ENCODE measurements at regions not wholly inside any gene's neighbourhood (a gene's known extent, or its start where the extent isn't known, plus 50 kb on each side); places are given as distances from the start of the nearest gene placed in this dataset.

GRCh38 chr1:80384959-80385358 lies 1378.4 kb upstream of the ADGRL4 start:
- H3K4me3 ChIP-seq (ENCODE audit: low read depth, low read length), result no peak overlapping the region

DNA sequence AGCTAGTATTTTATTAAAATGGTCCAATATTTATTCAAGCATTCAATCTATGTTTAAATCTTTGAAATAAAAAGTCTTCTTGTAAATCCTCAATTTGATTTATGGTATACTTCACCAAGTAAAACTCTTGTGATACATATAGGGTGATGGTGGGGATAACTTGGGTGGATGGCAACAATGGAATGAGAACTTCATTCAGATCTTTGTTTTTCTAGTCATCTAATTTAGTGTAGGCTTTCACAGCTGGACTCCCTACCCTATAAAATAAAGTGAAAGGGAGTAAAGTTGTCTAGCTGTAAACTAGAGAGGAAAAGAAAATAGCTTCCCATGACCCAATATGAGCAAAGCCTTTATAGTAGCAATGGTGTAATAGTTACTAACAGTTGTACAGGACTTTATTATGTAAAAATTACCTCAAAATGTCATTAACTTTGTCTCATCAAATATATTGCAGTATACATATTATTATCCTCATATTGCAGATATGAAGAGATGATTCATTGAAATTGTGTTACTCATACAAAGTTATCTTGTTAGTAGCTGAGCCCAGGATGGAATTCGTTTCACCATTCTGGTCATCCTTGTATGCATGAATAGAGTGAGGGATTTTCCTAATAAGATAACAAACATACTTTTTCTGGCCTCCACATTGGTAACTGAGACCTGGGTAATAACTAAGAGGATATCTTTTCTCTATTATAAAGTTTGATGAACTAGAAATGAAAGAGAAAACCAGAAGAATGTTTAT lies 1377.7 kb upstream of the ADGRL4 start:
- no peaks in the 10 kb centered on the region for H3K27me3 ChIP-seq (ENCODE audit: control insufficient read depth, insufficient read depth, low read length)
- H3K9me3 ChIP-seq (ENCODE audit: control insufficient read depth, insufficient read depth, low read length), result no peaks in the 10 kb centered on the region
- H3K4me3 ChIP-seq (ENCODE audit: low read depth, low read length), result no peak overlapping the region
- peaks cover 2% of the 10 kb centered on the region for H3K4me1 ChIP-seq (ENCODE audit: control insufficient read depth, insufficient read depth, low read length)
- H3K36me3 ChIP-seq (ENCODE audit: control insufficient read depth, insufficient read depth, low read length), result no peaks in the 10 kb centered on the region
- H3K9ac ChIP-seq (ENCODE audit: low read depth, low read length), result no peak overlapping the region

More at GRCh38 chr1:80384959-80385358, 1378.4 kb upstream of the ADGRL4 start:
- H3K9ac ChIP-seq (ENCODE audit: low read depth, low read length), result no peak overlapping the region
- no peaks in the 10 kb centered on the region for H3K27me3 ChIP-seq (ENCODE audit: control insufficient read depth, insufficient read depth, low read length)
- no peaks in the 10 kb centered on the region for H3K36me3 ChIP-seq (ENCODE audit: control insufficient read depth, insufficient read depth, low read length)
- H3K9me3 ChIP-seq (ENCODE audit: control insufficient read depth, insufficient read depth, low read length), result no peaks in the 10 kb centered on the region
- H3K4me1 ChIP-seq (ENCODE audit: control insufficient read depth, insufficient read depth, low read length), result peaks cover 2% of the 10 kb centered on the region

GRCh38 chr1:80375662-80376061 lies 1369.1 kb upstream of the ADGRL4 start:
- Histone ChIP-seq H3K4me3 (ENCODE audit: low read depth, low read length) (no peak overlapping the region), H3K9me3 (ENCODE audit: control insufficient read depth, insufficient read depth, low read length) (no peaks in the 10 kb centered on the region), H3K27me3 (ENCODE audit: control insufficient read depth, insufficient read depth, low read length) (no peaks in the 10 kb centered on the region), H3K36me3 (ENCODE audit: control insufficient read depth, insufficient read depth, low read length) (no peaks in the 10 kb centered on the region), H3K4me1 (ENCODE audit: control insufficient read depth, insufficient read depth, low read length) (no peaks in the 10 kb centered on the region), H3K9ac (ENCODE audit: low read depth, low read length) (no peak overlapping the region)

DNA sequence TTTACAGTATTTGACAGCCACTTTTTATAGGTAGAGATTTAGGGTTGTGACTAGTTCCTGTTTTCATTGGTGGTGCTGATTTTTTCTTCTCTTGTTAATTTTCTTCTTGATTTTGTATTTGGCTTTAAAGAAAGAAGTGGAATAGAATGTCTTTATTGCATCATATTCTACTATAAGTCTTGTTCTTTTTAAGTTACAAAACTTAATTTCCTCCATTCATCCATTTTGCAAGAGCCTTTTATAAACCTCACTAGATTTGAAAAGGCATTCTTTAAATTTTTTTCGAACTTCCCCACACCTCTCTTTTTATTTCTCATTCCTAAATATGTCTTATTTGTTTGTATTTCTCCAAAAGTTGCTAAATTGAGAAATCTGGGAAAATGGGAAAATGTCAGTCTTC lies 1368.6 kb upstream of the ADGRL4 start:
- H3K36me3 ChIP-seq (ENCODE audit: control insufficient read depth, insufficient read depth, low read length), result no peaks in the 10 kb centered on the region
- no peak overlapping the region for H3K4me3 ChIP-seq (ENCODE audit: low read depth, low read length)
- H3K9me3 ChIP-seq (ENCODE audit: control insufficient read depth, insufficient read depth, low read length), result no peaks in the 10 kb centered on the region
- no peaks in the 10 kb centered on the region for H3K4me1 ChIP-seq (ENCODE audit: control insufficient read depth, insufficient read depth, low read length)
- H3K9ac ChIP-seq (ENCODE audit: low read depth, low read length), result no peak overlapping the region
- no peaks in the 10 kb centered on the region for H3K27me3 ChIP-seq (ENCODE audit: control insufficient read depth, insufficient read depth, low read length)

- no peaks in the 10 kb centered on the region for H3K36me3 ChIP-seq (ENCODE audit: control insufficient read depth, insufficient read depth, low read length)
- H3K9ac ChIP-seq (ENCODE audit: low read depth, low read length), result no peak overlapping the region
- no peak overlapping the region for H3K4me3 ChIP-seq (ENCODE audit: low read depth, low read length)
- H3K4me1 ChIP-seq (ENCODE audit: control insufficient read depth, insufficient read depth, low read length), result peaks cover 3% of the 10 kb centered on the region
- H3K27me3 ChIP-seq (ENCODE audit: control insufficient read depth, insufficient read depth, low read length), result no peaks in the 10 kb centered on the region
- H3K9me3 ChIP-seq (ENCODE audit: control insufficient read depth, insufficient read depth, low read length), result no peaks in the 10 kb centered on the region
These were observed 1363.2 kb upstream of the ADGRL4 start for GRCh38 chr1:80369780-80370179.

DNA sequence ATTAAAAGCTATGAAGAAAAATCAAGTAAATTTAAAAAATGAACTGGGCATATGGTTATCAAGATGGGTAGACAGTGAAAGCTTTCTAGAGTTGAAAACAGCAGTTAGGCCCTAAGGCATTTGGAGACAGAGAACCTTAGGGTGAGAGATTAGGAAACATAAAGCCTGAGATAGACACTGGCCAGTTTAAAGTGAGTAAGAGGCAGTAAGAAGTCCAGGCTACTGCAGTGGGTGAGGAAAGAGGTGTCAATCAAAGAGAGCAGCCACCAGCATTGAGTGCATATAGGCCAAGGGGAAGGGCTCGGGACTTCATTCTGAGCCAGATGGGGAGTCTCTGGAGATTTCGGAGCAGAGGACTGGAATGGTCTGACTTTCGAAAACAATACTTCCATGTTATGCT lies 1360.5 kb upstream of the ADGRL4 start:
- Histone ChIP-seq H3K9me3 (ENCODE audit: control insufficient read depth, insufficient read depth, low read length) (no peaks in the 10 kb centered on the region), H3K9ac (ENCODE audit: low read depth, low read length) (no peak overlapping the region), H3K4me3 (ENCODE audit: low read depth, low read length) (no peak overlapping the region), H3K27me3 (ENCODE audit: control insufficient read depth, insufficient read depth, low read length) (no peaks in the 10 kb centered on the region), H3K4me1 (ENCODE audit: control insufficient read depth, insufficient read depth, low read length) (peaks cover 3% of the 10 kb centered on the region), H3K36me3 (ENCODE audit: control insufficient read depth, insufficient read depth, low read length) (no peaks in the 10 kb centered on the region)

DNA sequence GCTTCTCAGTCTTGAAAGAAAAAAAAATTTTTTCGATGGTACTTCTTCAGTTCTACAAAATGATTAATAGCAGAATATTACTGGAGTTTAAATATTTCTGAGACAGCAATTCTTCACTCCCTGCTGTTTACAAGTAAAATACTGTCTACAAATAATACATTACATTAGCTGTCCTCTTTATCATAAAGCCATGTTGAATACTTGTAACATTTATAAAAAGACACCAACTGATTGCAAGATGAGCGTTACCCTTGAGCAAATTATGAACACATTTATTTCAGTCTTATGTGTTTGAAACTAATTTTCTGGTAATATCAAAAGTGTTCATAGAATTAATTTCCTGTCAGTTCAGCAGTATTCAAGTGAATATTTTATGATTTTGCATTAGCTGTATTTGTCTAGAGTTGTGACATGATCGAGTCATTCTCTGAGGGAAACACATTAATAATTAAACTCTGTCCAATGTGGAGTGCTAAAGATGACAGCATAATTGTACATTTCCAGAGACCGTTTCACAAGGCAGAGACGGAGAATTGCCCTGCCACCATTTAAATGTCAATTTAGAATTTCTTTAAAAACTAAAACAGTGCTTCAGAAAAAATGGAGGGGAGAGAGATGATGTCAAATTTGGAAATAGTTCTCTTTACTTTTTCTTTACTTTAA lies 1359.0 kb upstream of the ADGRL4 start:
- Histone ChIP-seq H3K9ac (ENCODE audit: low read depth, low read length) (no peak overlapping the region), H3K9me3 (ENCODE audit: control insufficient read depth, insufficient read depth, low read length) (no peaks in the 10 kb centered on the region), H3K36me3 (ENCODE audit: control insufficient read depth, insufficient read depth, low read length) (no peaks in the 10 kb centered on the region), H3K27me3 (ENCODE audit: control insufficient read depth, insufficient read depth, low read length) (no peaks in the 10 kb centered on the region), H3K4me1 (ENCODE audit: control insufficient read depth, insufficient read depth, low read length) (peaks cover 3% of the 10 kb centered on the region), H3K4me3 (ENCODE audit: low read depth, low read length) (no peak overlapping the region)

GRCh38 chr1:80363689-80364475 lies 1357.4 kb upstream of the ADGRL4 start:
- Histone ChIP-seq H3K9ac (ENCODE audit: low read depth, low read length) (no peak overlapping the region), H3K27me3 (ENCODE audit: control insufficient read depth, insufficient read depth, low read length) (no peaks in the 10 kb centered on the region), H3K4me3 (ENCODE audit: low read depth, low read length) (no peak overlapping the region), H3K9me3 (ENCODE audit: control insufficient read depth, insufficient read depth, low read length) (no peaks in the 10 kb centered on the region), H3K4me1 (ENCODE audit: control insufficient read depth, insufficient read depth, low read length) (peaks cover 3% of the 10 kb centered on the region), H3K36me3 (ENCODE audit: control insufficient read depth, insufficient read depth, low read length) (no peaks in the 10 kb centered on the region)

GRCh38 chr1:80359666-80360065 lies 1353.1 kb upstream of the ADGRL4 start:
- H3K4me1 ChIP-seq (ENCODE audit: control insufficient read depth, insufficient read depth, low read length), result no peaks in the 10 kb centered on the region
- H3K9me3 ChIP-seq (ENCODE audit: control insufficient read depth, insufficient read depth, low read length), result no peaks in the 10 kb centered on the region
- H3K27me3 ChIP-seq (ENCODE audit: control insufficient read depth, insufficient read depth, low read length), result no peaks in the 10 kb centered on the region
- no peak overlapping the region for H3K9ac ChIP-seq (ENCODE audit: low read depth, low read length)
- no peak overlapping the region for H3K4me3 ChIP-seq (ENCODE audit: low read depth, low read length)
- no peaks in the 10 kb centered on the region for H3K36me3 ChIP-seq (ENCODE audit: control insufficient read depth, insufficient read depth, low read length)

DNA sequence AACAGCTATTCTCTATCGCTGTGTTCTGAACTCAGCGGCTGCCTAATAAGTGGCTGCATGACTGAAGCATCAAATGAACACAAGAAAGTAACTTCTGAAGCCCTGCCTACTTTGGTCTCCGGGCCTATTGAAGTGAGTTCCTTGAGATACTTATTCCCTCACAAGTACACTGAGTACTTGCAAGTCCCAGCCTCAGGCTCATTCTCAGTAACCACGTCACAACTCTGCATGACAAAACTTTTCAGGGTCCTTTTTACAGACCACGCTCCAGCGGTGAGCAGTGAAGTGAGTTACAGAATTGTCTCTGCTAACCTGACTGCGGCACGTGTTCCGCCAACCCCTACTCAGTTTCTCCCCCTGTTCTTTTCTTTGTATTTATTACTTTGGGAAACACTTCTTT lies 1342.7 kb upstream of the ADGRL4 start:
- no peaks in the 10 kb centered on the region for H3K36me3 ChIP-seq (ENCODE audit: control insufficient read depth, insufficient read depth, low read length)

GRCh38 chr1:80341021-80341420 lies 1334.5 kb upstream of the ADGRL4 start:
- no peak overlapping the region for H3K4me3 ChIP-seq (ENCODE audit: low read depth, low read length)
- H3K9ac ChIP-seq (ENCODE audit: low read depth, low read length), result no peak overlapping the region
- no peaks in the 10 kb centered on the region for H3K9me3 ChIP-seq (ENCODE audit: control insufficient read depth, insufficient read depth, low read length)

More for the DNA sequence above, 1342.7 kb upstream of the ADGRL4 start:
- H3K4me3 ChIP-seq (ENCODE audit: low read depth, low read length), result no peak overlapping the region
- no peak overlapping the region for H3K9ac ChIP-seq (ENCODE audit: low read depth, low read length)
- H3K9me3 ChIP-seq (ENCODE audit: control insufficient read depth, insufficient read depth, low read length), result no peaks in the 10 kb centered on the region
- H3K4me1 ChIP-seq (ENCODE audit: control insufficient read depth, insufficient read depth, low read length), result no peaks in the 10 kb centered on the region
- no peaks in the 10 kb centered on the region for H3K27me3 ChIP-seq (ENCODE audit: control insufficient read depth, insufficient read depth, low read length)

More at GRCh38 chr1:80341021-80341420, 1334.5 kb upstream of the ADGRL4 start:
- Histone ChIP-seq H3K36me3 (ENCODE audit: control insufficient read depth, insufficient read depth, low read length) (no peaks in the 10 kb centered on the region), H3K27me3 (ENCODE audit: control insufficient read depth, insufficient read depth, low read length) (no peaks in the 10 kb centered on the region), H3K4me1 (ENCODE audit: control insufficient read depth, insufficient read depth, low read length) (no peaks in the 10 kb centered on the region)

Data from iPS-15b (cell line).